Endothelial cell of hepatic sinusoid (primary cell): ENCODE measurements at regions not wholly inside any gene's neighbourhood (a gene's known extent, or its start where the extent isn't known, plus 50 kb on each side); places are given as distances from the start of the nearest gene placed in this dataset.
"Not testable (repeated sequence)": the region's sequence is repeated elsewhere in the genome, so short reads cannot be mapped to it uniquely, and the experiment has no call there.

ENCODE experiments used
- in situ Hi-C: cut with HindIII; loops from 2 replicates; pipeline ENCODE4 v1.10.0; 2017; ENCODE audit warnings: low sequenced_read_pairs

GRCh38 chr2:153308466-153308865 is 170.1 kb downstream of the RPRM start:
- in situ Hi-C loops: no loop called here

- in situ Hi-C loops: no loop called here
Measured at GRCh38 chr2:153307223-153307622, 171.3 kb downstream of the RPRM start.

- in situ Hi-C loops: no loop called here
Measured at GRCh38 chr2:153299809-153300208, 178.8 kb downstream of the RPRM start.

- in situ Hi-C loops: no loop called here
Measured at GRCh38 chr2:153299217-153299616, 179.3 kb downstream of the RPRM start.

GRCh38 chr2:153294199-153294786 is 184.3 kb downstream of the RPRM start:
- in situ Hi-C loops: no loop called here

GRCh38 chr2:153291718-153292117 is 186.8 kb downstream of the RPRM start:
- in situ Hi-C loops: no loop called here

- in situ Hi-C loops: loop anchor here (10.0 kb wide), 1 partner anchor 62 kb away; no protein-coding TSS in a partner anchor
Measured at GRCh38 chr2:153287109-153287801, 191.3 kb downstream of the RPRM start.

GRCh38 chr2:153268941-153269461 is 209.6 kb downstream of the RPRM start:
- in situ Hi-C loops: no loop called here

- in situ Hi-C loops: not testable (repeated sequence)
Measured at GRCh38 chr2:153256876-153257275, 221.7 kb downstream of the RPRM start.

GRCh38 chr2:153246636-153247035 is 231.9 kb downstream of the RPRM start:
- in situ Hi-C loops: not testable (repeated sequence)

- in situ Hi-C loops: no loop called here
Measured at GRCh38 chr2:153235516-153235915, 243.0 kb downstream of the RPRM start.

- in situ Hi-C loops: no loop called here
Measured at GRCh38 chr2:153232464-153232863, 246.1 kb downstream of the RPRM start.

- in situ Hi-C loops: no loop called here
Measured at GRCh38 chr2:153230977-153231376, 247.6 kb downstream of the RPRM start.

GRCh38 chr2:153228904-153229303 is 249.7 kb downstream of the RPRM start:
- in situ Hi-C loops: loop anchor here (10.0 kb wide), 1 partner anchor 56 kb away; no protein-coding TSS in a partner anchor

- in situ Hi-C loops: loop anchor here (10.0 kb wide), 1 partner anchor 57 kb away; no protein-coding TSS in a partner anchor
Measured at GRCh38 chr2:153227981-153228380, 250.6 kb downstream of the RPRM start.

- in situ Hi-C loops: loop anchor here (10.0 kb wide), 1 partner anchor 62 kb away; no protein-coding TSS in a partner anchor
Measured at GRCh38 chr2:153222231-153223165, 256.1 kb downstream of the RPRM start.

GRCh38 chr2:153221506-153221905 is 257.1 kb downstream of the RPRM start:
- in situ Hi-C loops: loop anchor here (10.0 kb wide), 1 partner anchor 63 kb away; no protein-coding TSS in a partner anchor

GRCh38 chr2:153221087-153221486 is 257.5 kb downstream of the RPRM start:
- in situ Hi-C loops: loop anchor here (10.0 kb wide), 1 partner anchor 64 kb away; no protein-coding TSS in a partner anchor

GRCh38 chr2:153218851-153219250 is 259.7 kb downstream of the RPRM start:
- in situ Hi-C loops: no loop called here

- in situ Hi-C loops: no loop called here
Measured at GRCh38 chr2:153214337-153214736, 264.2 kb downstream of the RPRM start.

- in situ Hi-C loops: no loop called here
Measured at GRCh38 chr2:153213022-153213421, 265.5 kb downstream of the RPRM start.
